SK-N-SH (cell line): ENCODE measurements at regions not wholly inside any gene's neighbourhood (a gene's known extent, or its start where the extent isn't known, plus 50 kb on each side); places are given as distances from the start of the nearest gene placed in this dataset.

Experiments
- CHD2 ChIP-seq: fragments of 150-350 bp; IDR thresholded peaks from 2 replicates; pipeline ENCODE4 v1.6.1; 2018; ENCODE audit warnings: low read length; ENCODE audit not compliant: partially characterized antibody
- CTCF ChIP-seq: fragments of 200-600 bp; sonication (generic); IDR thresholded peaks from 2 replicates; pipeline ENCODE4 v1.6.1; 2017; ENCODE audit warnings: antibody characterized with exemption, mild to moderate bottlenecking, moderate library complexity
- EP300 ChIP-seq, 2 experiments: IDR thresholded peaks; 2 replicates each; pipeline versions ENCODE4 v1.4.0 to v1.6.1; 2012; ENCODE audit warnings: borderline replicate concordance in 1 of 2, low read depth in 1 of 2, low read length in 1 of 2
- EZH2phosphoT487 ChIP-seq: fragments of 200-600 bp; sonication (generic); IDR thresholded peaks from 2 replicates; pipeline ENCODE4 v1.6.1; 2017; ENCODE audit warnings: low read depth, mixed run types, mild to moderate bottlenecking, antibody characterized with exemption, moderate library complexity, borderline replicate concordance
- PBX3 ChIP-seq: IDR thresholded peaks from 2 replicates; pipeline ENCODE4; 2012
- RAD21 ChIP-seq: IDR thresholded peaks from 2 replicates; pipeline ENCODE4 v1.6.1; 2012; ENCODE audit warnings: mild to moderate bottlenecking, low read length
- RCOR1 ChIP-seq: fragments of 150-350 bp; IDR thresholded peaks from 2 replicates; pipeline ENCODE4 v1.6.1; 2017; ENCODE audit warnings: antibody characterized with exemption, low read length
- YY1 ChIP-seq: IDR thresholded peaks from 2 replicates; pipeline ENCODE4 v1.4.0; 2012; ENCODE audit warnings: low read depth, mild to moderate bottlenecking

- TF ChIP-seq RAD21 (no peak), CTCF (no peak), RCOR1 (no peak), PBX3 (no peak), EP300 (IDR thresholded peaks at IDR 0.05; ENCODE audit: borderline replicate concordance in 1 of 2, low read depth in 1 of 2, low read length in 1 of 2) (no peak), EZH2phosphoT487 (no peak), CHD2 (no peak), YY1 (no peak)
Observed at GRCh38 chr7:9752033-9752432, 1221.6 kb upstream of the PHF14 start.
